Osteocyte (in vitro differentiated cells): ENCODE measurements at regions not wholly inside any gene's neighbourhood (a gene's known extent, or its start where the extent isn't known, plus 50 kb on each side); places are given as distances from the start of the nearest gene placed in this dataset.

Source experiments
- DNase-seq: peaks from one replicate; pipeline ENCODE4 v3.0.0; 2021; ENCODE audit warnings: mixed read lengths; ENCODE audit not compliant: unreplicated experiment; ENCODE audit errors: extremely low spot score
- H3K27ac Mint-ChIP-seq: one replicate; pipeline ENCODE4 v1.8.0; 2021; ENCODE audit warnings: mild to moderate bottlenecking, mixed read lengths; ENCODE audit not compliant: unreplicated experiment
- H3K27me3 Mint-ChIP-seq: one replicate; pipeline ENCODE4 v1.8.0; 2021; ENCODE audit warnings: mixed read lengths; ENCODE audit not compliant: unreplicated experiment
- H3K36me3 Mint-ChIP-seq: one replicate; pipeline ENCODE4 v1.8.0; 2021; ENCODE audit warnings: mixed read lengths; ENCODE audit not compliant: unreplicated experiment
- H3K4me1 Mint-ChIP-seq: one replicate; pipeline ENCODE4 v1.8.0; 2021; ENCODE audit warnings: mixed read lengths; ENCODE audit not compliant: unreplicated experiment
- H3K4me3 Mint-ChIP-seq: one replicate; pipeline ENCODE4 v1.8.0; 2021; ENCODE audit warnings: mild to moderate bottlenecking, moderate library complexity, mixed read lengths; ENCODE audit not compliant: unreplicated experiment
- H3K9me3 Mint-ChIP-seq: one replicate; pipeline ENCODE4 v1.8.0; 2021; ENCODE audit warnings: mixed read lengths; ENCODE audit not compliant: unreplicated experiment
- TF ChIP-seq, protein P1 (sequence below): fragments of 200-600 bp; sonication (generic); IDR thresholded peaks from 2 replicates; pipeline ENCODE4 v1.5.0; 2021; ENCODE audit warnings: antibody characterized with exemption, mild to moderate bottlenecking, moderate library complexity

DNA sequence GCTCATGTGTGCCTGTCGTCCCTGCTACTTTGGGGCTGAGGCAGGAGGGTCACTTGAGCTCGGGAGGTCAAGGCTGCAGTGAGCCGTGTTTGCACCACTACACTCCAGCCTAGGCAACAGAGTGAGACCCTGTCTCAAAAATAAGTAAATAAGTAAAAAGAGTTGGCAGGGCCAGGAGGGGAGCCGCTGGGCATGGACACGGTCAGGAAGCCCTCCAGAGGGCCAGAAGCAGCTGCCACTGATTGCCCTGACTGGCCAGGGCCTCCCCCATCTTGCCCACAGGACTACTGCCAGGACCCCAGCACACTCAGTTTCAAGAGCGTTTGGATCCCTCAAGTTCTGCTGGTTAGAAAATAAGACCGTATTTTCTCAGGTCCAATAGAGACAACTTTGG lies 112.2 kb upstream of the IPO9 start:
- no peaks in the 10 kb centered on the region for H3K9me3 Mint-ChIP-seq
- peak overlapping the region; percentile 100 for H3K27ac Mint-ChIP-seq

DNA sequence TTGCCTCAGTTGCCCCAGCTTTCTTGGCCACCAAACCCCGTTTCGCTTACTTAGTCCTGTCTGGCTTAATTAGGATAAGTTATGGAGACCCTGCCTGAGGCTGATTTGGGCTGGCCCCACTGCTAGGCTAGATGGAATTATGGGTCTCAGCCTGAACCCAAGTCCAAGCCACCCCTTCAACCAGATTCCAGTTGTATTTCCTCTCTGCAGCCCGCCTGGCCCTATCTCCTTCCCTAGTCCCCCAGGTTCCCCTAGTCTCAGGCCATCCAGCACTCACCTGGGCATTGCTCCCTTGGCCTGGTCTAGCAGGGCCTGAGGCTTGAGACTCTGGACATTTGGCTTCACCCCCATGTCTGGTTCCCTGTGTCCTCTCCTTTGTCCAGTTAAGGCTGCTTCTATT lies 111.7 kb upstream of the IPO9 start:
- Mint-ChIP-seq H3K4me1 (peaks cover 84% of the 10 kb centered on the region), H3K9me3 (no peaks in the 10 kb centered on the region), H3K27me3 (no peaks in the 10 kb centered on the region), H3K4me3 (no peak overlapping the region), H3K27ac (peak overlapping the region; percentile 27), H3K36me3 (peaks cover 13% of the 10 kb centered on the region)
- no peak for DNase-seq
- TF ChIP-seq, protein P1, sequence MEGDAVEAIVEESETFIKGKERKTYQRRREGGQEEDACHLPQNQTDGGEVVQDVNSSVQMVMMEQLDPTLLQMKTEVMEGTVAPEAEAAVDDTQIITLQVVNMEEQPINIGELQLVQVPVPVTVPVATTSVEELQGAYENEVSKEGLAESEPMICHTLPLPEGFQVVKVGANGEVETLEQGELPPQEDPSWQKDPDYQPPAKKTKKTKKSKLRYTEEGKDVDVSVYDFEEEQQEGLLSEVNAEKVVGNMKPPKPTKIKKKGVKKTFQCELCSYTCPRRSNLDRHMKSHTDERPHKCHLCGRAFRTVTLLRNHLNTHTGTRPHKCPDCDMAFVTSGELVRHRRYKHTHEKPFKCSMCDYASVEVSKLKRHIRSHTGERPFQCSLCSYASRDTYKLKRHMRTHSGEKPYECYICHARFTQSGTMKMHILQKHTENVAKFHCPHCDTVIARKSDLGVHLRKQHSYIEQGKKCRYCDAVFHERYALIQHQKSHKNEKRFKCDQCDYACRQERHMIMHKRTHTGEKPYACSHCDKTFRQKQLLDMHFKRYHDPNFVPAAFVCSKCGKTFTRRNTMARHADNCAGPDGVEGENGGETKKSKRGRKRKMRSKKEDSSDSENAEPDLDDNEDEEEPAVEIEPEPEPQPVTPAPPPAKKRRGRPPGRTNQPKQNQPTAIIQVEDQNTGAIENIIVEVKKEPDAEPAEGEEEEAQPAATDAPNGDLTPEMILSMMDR: no peak

More for the DNA sequence above, 112.2 kb upstream of the IPO9 start:
- Mint-ChIP-seq H3K27me3 (no peaks in the 10 kb centered on the region), H3K4me3 (no peak overlapping the region), H3K36me3 (peaks cover 13% of the 10 kb centered on the region), H3K4me1 (peaks cover 85% of the 10 kb centered on the region)
- TF ChIP-seq, protein P1: no peak
- no peak for DNase-seq

DNA sequence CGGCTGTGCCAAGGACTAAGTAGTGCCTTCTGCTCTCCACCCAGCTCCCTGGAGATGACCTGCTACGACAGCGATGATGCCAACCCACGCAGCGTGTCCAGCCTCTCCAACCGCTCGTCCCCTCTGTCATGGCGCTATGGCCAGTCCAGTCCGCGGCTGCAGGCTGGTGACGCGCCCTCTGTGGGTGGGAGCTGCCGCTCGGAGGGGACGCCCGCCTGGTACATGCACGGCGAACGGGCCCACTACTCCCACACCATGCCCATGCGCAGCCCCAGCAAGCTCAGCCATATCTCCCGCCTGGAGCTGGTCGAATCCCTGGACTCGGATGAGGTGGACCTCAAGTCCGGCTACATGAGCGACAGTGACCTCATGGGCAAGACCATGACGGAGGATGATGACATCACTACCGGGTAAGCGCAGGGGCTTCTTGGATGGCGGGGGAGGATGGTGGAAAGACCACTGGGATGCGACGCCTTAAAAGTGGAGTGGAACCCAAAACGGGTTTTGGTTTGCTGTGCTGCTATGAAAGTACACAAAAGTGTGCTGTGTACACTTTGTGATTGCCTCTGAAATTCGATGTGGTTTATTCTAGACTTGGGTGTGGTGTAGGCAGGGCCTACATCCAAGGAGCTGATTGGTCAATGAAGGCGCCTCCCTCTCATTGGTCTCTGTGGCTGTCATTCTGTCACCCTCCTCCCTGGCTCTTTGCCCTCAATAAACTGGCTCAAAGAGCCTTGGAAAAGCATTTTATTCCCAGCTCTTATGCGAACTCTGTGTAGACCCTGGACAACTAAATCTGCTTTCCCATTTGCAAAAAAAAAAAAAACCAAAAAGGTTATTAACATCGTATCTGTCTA lies 110.4 kb upstream of the IPO9 start:
- H3K4me3 Mint-ChIP-seq: no peak overlapping the region
- no peak for DNase-seq
- H3K27me3 Mint-ChIP-seq: no peaks in the 10 kb centered on the region
- H3K9me3 Mint-ChIP-seq: no peaks in the 10 kb centered on the region
- H3K36me3 Mint-ChIP-seq: peaks cover 13% of the 10 kb centered on the region
- TF ChIP-seq, protein P1: no peak
- H3K27ac Mint-ChIP-seq: peak overlapping the region; percentile 95
- peaks cover 80% of the 10 kb centered on the region for H3K4me1 Mint-ChIP-seq

DNA sequence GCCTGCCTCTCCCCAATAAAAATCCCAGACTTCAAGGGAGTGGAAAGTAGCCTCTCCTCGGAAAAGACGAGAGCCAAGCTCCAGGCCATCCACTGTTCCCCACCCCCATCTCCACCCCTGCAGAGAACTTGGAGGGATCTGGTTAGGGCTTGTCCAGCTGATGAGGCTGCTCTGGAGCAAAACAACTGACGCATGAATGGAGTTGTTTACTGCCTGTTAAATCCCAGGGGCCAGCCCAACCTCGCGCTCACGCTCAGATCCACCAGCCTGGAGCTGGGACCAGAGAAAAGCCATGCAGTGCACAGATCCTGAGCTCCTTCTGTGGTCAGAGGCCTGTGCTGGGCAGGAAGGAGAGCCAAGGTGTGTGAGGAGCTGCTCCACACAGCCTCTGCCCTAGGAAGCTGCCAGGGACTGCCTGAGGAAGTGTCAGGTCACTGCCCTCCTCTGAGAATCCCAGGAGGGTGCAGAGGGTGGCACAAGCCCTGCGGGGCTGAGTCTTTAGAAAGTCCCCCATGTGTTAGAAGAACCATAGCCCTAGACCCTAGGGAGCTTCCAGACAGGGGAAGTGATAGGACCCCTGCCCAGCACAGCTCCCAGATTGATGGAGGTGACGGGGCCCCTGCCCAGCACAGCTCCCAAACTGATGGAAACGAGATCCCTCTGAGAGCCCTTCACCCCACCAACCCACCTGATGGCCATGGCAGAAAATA lies 109.0 kb upstream of the IPO9 start:
- Mint-ChIP-seq H3K9me3 (no peaks in the 10 kb centered on the region), H3K27me3 (no peaks in the 10 kb centered on the region), H3K4me3 (peak overlapping the region; percentile 35), H3K36me3 (peaks cover 13% of the 10 kb centered on the region), H3K27ac (peak overlapping the region; percentile 95), H3K4me1 (peaks cover 81% of the 10 kb centered on the region)
- DNase-seq: no peak
- TF ChIP-seq, protein P1: no peak

DNA sequence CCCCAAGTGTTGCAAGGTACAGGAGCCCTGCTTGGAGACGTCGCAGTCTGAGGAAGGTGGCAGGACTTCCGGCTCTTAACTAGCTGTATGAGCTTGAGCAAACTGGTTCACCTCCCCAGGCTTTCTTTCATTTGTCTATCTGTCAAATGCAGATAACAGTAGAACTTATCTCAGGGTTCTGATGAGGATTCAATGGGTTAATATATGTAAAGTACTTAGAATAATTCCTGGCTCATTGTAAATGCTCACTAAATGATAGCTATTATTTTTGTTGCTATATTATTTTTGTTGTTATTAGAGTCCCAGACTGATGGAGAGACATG lies 108.5 kb upstream of the IPO9 start:
- Mint-ChIP-seq H3K4me1 (peaks cover 81% of the 10 kb centered on the region), H3K4me3 (no peak overlapping the region)

More for the DNA sequence above, 108.5 kb upstream of the IPO9 start:
- no peak for DNase-seq
- Mint-ChIP-seq H3K27ac (peak overlapping the region; percentile 95), H3K27me3 (no peaks in the 10 kb centered on the region), H3K9me3 (no peaks in the 10 kb centered on the region), H3K36me3 (peaks cover 13% of the 10 kb centered on the region)
- TF ChIP-seq, protein P1: no peak
